ENCODE measurements at regions not wholly inside any gene's neighbourhood (a gene's known extent, or its start where the extent isn't known, plus 50 kb on each side); places are given as distances from the start of the nearest gene placed in this dataset.
"Not testable (repeated sequence)": the region's sequence is repeated elsewhere in the genome, so short reads cannot be mapped to it uniquely, and the experiment has no call there.

DNA sequence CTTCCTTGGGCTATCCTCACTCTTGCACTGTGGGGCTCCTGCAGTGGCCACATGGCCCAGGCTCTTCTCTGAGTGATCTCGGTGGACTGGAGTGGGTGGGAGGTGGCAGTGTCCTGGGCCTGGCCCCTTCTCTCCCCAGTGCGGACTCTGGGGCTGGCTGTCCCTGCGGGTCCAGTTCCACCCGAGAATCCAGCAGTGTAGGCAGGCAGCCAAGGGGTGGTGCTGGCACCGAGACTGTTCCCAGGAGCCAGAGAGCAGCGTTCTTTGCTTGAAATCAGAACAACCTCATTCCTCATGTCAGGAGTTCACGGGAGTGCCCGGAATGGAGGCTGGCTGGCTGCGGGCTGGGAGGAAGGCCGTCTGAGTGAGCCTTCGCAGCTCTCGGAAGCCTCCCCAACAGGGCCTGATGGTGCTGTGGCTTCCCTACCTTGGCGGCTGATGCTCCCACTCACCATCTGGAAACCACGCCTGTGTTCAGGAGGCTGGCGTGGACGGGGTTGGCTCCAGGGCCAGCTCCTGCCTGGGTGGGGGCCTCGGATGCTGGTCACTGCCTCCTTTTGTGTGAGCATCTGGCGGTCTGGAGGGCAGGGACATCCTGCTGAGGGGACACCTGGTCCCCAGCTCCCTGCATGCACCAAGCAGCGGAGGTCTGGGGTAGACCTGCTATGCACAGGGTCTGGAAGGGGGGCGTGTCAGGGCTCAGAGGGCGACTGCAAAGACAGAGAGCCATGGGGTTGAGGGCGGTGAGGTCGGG is 238.9 kb downstream of the TMEM121 start:
- not testable (repeated sequence) for H3K9ac ChIP-seq (ENCODE audit: insufficient read depth, low read length); DNase-seq (ENCODE audit: low read depth in 2 of 2); H4K20me1 ChIP-seq (ENCODE audit: control insufficient read depth, extremely low read depth, insufficient read depth, low read length); H3K27ac ChIP-seq (ENCODE audit: insufficient read depth, low read length); H3K4me3 ChIP-seq (replicated peaks in 1 of 4; ENCODE audit: control extremely low read depth in 1 of 4, insufficient read depth in 1 of 4, low read depth in 3 of 4, low read length in 4 of 4); H3K4me2 ChIP-seq (ENCODE audit: extremely low read depth, insufficient read depth, low read length); H3K27me3 ChIP-seq (ENCODE audit: control insufficient read depth, insufficient read depth, low read length); H3K79me2 ChIP-seq (ENCODE audit: control insufficient read depth, insufficient read depth, low read length); H3K36me3 ChIP-seq (ENCODE audit: control insufficient read depth, insufficient read depth, low read length); H3K9me3 ChIP-seq (ENCODE audit: control insufficient read depth, insufficient read depth, low read depth, low read length); H2AFZ ChIP-seq (ENCODE audit: low read length); H3K4me1 ChIP-seq (ENCODE audit: control insufficient read depth, extremely low read depth, insufficient read depth, low read length)

GRCh38 chr14:105765893-105766614 is 239.7 kb downstream of the TMEM121 start:
- Histone ChIP-seq H3K79me2 (ENCODE audit: control insufficient read depth, insufficient read depth, low read length) (no peaks in the 10 kb centered on the region), H3K4me3 (replicated peaks in 1 of 4; ENCODE audit: control extremely low read depth in 1 of 4, insufficient read depth in 1 of 4, low read depth in 3 of 4, low read length in 4 of 4) (no peak overlapping the region)
- TF ChIP-seq EZH2 (IDR thresholded peaks at IDR 0.05; ENCODE audit: low read length, missing control alignments) = no peak
- TF ChIP-seq, protein P1, sequence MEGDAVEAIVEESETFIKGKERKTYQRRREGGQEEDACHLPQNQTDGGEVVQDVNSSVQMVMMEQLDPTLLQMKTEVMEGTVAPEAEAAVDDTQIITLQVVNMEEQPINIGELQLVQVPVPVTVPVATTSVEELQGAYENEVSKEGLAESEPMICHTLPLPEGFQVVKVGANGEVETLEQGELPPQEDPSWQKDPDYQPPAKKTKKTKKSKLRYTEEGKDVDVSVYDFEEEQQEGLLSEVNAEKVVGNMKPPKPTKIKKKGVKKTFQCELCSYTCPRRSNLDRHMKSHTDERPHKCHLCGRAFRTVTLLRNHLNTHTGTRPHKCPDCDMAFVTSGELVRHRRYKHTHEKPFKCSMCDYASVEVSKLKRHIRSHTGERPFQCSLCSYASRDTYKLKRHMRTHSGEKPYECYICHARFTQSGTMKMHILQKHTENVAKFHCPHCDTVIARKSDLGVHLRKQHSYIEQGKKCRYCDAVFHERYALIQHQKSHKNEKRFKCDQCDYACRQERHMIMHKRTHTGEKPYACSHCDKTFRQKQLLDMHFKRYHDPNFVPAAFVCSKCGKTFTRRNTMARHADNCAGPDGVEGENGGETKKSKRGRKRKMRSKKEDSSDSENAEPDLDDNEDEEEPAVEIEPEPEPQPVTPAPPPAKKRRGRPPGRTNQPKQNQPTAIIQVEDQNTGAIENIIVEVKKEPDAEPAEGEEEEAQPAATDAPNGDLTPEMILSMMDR (conservative IDR thresholded peaks at IDR 0.05 in 1 of 2, IDR thresholded peaks at IDR 0.05 in 1 of 2; ENCODE audit: low read depth in 1 of 2, low read length in 2 of 2) = no peak

GRCh38 chr14:105767315-105767714 is 240.9 kb downstream of the TMEM121 start:
- Histone ChIP-seq H2AFZ (ENCODE audit: low read length) (no peak overlapping the region), H3K4me3 (replicated peaks in 1 of 4; ENCODE audit: control extremely low read depth in 1 of 4, insufficient read depth in 1 of 4, low read depth in 3 of 4, low read length in 4 of 4) (no peak overlapping the region), H3K27ac (ENCODE audit: insufficient read depth, low read length) (no peak overlapping the region), H3K36me3 (ENCODE audit: control insufficient read depth, insufficient read depth, low read length) (no peaks in the 10 kb centered on the region), H3K27me3 (ENCODE audit: control insufficient read depth, insufficient read depth, low read length) (no peaks in the 10 kb centered on the region), H3K4me2 (ENCODE audit: extremely low read depth, insufficient read depth, low read length) (no peak overlapping the region), H3K9me3 (ENCODE audit: control insufficient read depth, insufficient read depth, low read depth, low read length) (no peaks in the 10 kb centered on the region), H3K9ac (ENCODE audit: insufficient read depth, low read length) (no peak overlapping the region), H3K79me2 (ENCODE audit: control insufficient read depth, insufficient read depth, low read length) (no peaks in the 10 kb centered on the region), H4K20me1 (ENCODE audit: control insufficient read depth, extremely low read depth, insufficient read depth, low read length) (no peaks in the 10 kb centered on the region), H3K4me1 (ENCODE audit: control insufficient read depth, extremely low read depth, insufficient read depth, low read length) (no peaks in the 10 kb centered on the region)
- DNase-seq (ENCODE audit: low read depth in 2 of 2) = no peak
- TF ChIP-seq, protein P1 (conservative IDR thresholded peaks at IDR 0.05 in 1 of 2, IDR thresholded peaks at IDR 0.05 in 1 of 2; ENCODE audit: low read depth in 1 of 2, low read length in 2 of 2) = no peak
- no peak for TF ChIP-seq EZH2 (IDR thresholded peaks at IDR 0.05; ENCODE audit: low read length, missing control alignments)

More at GRCh38 chr14:105765893-105766614, 239.7 kb downstream of the TMEM121 start:
- Histone ChIP-seq H3K9me3 (ENCODE audit: control insufficient read depth, insufficient read depth, low read depth, low read length) (peaks cover 3% of the 10 kb centered on the region), H3K4me2 (ENCODE audit: extremely low read depth, insufficient read depth, low read length) (no peak overlapping the region), H3K9ac (ENCODE audit: insufficient read depth, low read length) (no peak overlapping the region), H3K4me1 (ENCODE audit: control insufficient read depth, extremely low read depth, insufficient read depth, low read length) (no peaks in the 10 kb centered on the region), H3K27ac (ENCODE audit: insufficient read depth, low read length) (no peak overlapping the region), H3K27me3 (ENCODE audit: control insufficient read depth, insufficient read depth, low read length) (no peaks in the 10 kb centered on the region), H2AFZ (ENCODE audit: low read length) (no peak overlapping the region), H3K36me3 (ENCODE audit: control insufficient read depth, insufficient read depth, low read length) (no peaks in the 10 kb centered on the region), H4K20me1 (ENCODE audit: control insufficient read depth, extremely low read depth, insufficient read depth, low read length) (no peaks in the 10 kb centered on the region)
- no peak for DNase-seq (ENCODE audit: low read depth in 2 of 2)

DNA sequence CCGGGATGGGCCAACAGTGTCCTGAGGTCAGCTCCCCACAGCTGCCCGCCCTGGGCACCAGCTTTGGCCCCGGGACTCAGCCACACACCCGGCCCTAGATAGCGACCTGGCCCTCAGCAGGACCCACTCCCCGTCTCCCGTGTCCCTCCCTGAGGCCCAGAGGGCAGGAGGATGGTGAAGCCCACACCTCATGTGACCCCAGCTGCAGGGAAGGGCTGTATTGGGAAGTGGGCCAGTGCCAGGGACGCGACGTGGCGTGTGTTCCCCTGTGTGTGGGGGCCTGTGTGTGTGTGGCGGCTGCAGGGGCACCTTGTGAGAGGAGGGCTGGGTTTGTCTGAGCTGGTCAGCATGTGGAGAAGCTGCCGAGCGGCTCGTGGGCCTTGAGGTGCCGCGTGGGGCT is 241.7 kb downstream of the TMEM121 start:
- not testable (repeated sequence) for H3K27ac ChIP-seq (ENCODE audit: insufficient read depth, low read length); DNase-seq (ENCODE audit: low read depth in 2 of 2); H3K27me3 ChIP-seq (ENCODE audit: control insufficient read depth, insufficient read depth, low read length); H4K20me1 ChIP-seq (ENCODE audit: control insufficient read depth, extremely low read depth, insufficient read depth, low read length); H3K4me1 ChIP-seq (ENCODE audit: control insufficient read depth, extremely low read depth, insufficient read depth, low read length); H3K9ac ChIP-seq (ENCODE audit: insufficient read depth, low read length); H3K9me3 ChIP-seq (ENCODE audit: control insufficient read depth, insufficient read depth, low read depth, low read length); H3K79me2 ChIP-seq (ENCODE audit: control insufficient read depth, insufficient read depth, low read length); H3K4me3 ChIP-seq (replicated peaks in 1 of 4; ENCODE audit: control extremely low read depth in 1 of 4, insufficient read depth in 1 of 4, low read depth in 3 of 4, low read length in 4 of 4); H3K36me3 ChIP-seq (ENCODE audit: control insufficient read depth, insufficient read depth, low read length); H3K4me2 ChIP-seq (ENCODE audit: extremely low read depth, insufficient read depth, low read length); H2AFZ ChIP-seq (ENCODE audit: low read length)

- DNase-seq (ENCODE audit: low read depth in 2 of 2); H3K27ac ChIP-seq (ENCODE audit: insufficient read depth, low read length); H3K9me3 ChIP-seq (ENCODE audit: control insufficient read depth, insufficient read depth, low read depth, low read length); H3K27me3 ChIP-seq (ENCODE audit: control insufficient read depth, insufficient read depth, low read length); H3K36me3 ChIP-seq (ENCODE audit: control insufficient read depth, insufficient read depth, low read length); H4K20me1 ChIP-seq (ENCODE audit: control insufficient read depth, extremely low read depth, insufficient read depth, low read length); H3K4me2 ChIP-seq (ENCODE audit: extremely low read depth, insufficient read depth, low read length); H3K9ac ChIP-seq (ENCODE audit: insufficient read depth, low read length); H3K4me1 ChIP-seq (ENCODE audit: control insufficient read depth, extremely low read depth, insufficient read depth, low read length); H3K4me3 ChIP-seq (replicated peaks in 1 of 4; ENCODE audit: control extremely low read depth in 1 of 4, insufficient read depth in 1 of 4, low read depth in 3 of 4, low read length in 4 of 4); H3K79me2 ChIP-seq (ENCODE audit: control insufficient read depth, insufficient read depth, low read length); H2AFZ ChIP-seq (ENCODE audit: low read length): not testable (repeated sequence)
Measured at GRCh38 chr14:105769061-105769730, 242.8 kb downstream of the TMEM121 start.
